Smooth muscle cell (in vitro differentiated cells): ENCODE measurements at regions not wholly inside any gene's neighbourhood (a gene's known extent, or its start where the extent isn't known, plus 50 kb on each side); places are given as distances from the start of the nearest gene placed in this dataset.

ENCODE experiments used
- DNase-seq: peaks from one replicate; lab custom pipeline; 2025; ENCODE audit not compliant: unreplicated experiment; lab: John Stamatoyannopoulos, UW
- H2AFZ ChIP-seq: fragments of 200-600 bp; sonication (generic); 2 replicates; pipeline ENCODE4 v1.6.0; 2016; ENCODE audit warnings: antibody characterized with exemption, low read depth, mild to moderate bottlenecking
- H3F3A ChIP-seq: fragments of 200-600 bp; sonication (generic); 2 replicates; pipeline ENCODE4 v1.6.0; 2017; ENCODE audit warnings: antibody characterized with exemption, low read depth
- H3K27ac ChIP-seq: fragments of 200-600 bp; sonication (generic); 2 replicates; pipeline ENCODE4 v1.5.1; 2016; ENCODE audit warnings: low read depth, mild to moderate bottlenecking
- H3K27me3 ChIP-seq: fragments of 200-600 bp; sonication (generic); 2 replicates; pipeline ENCODE4 v1.6.1; 2016; ENCODE audit warnings: low read depth, mild to moderate bottlenecking
- H3K36me3 ChIP-seq: fragments of 200-600 bp; sonication (generic); 2 replicates; pipeline ENCODE4 v1.5.1; 2016; ENCODE audit warnings: low read depth
- H3K4me1 ChIP-seq: fragments of 200-600 bp; sonication (generic); 2 replicates; pipeline ENCODE4 v1.5.1; 2016; ENCODE audit warnings: low read depth
- H3K4me2 ChIP-seq: fragments of 200-600 bp; sonication (generic); 2 replicates; pipeline ENCODE4 v1.6.0; 2016; ENCODE audit warnings: mild to moderate bottlenecking
- H3K4me3 ChIP-seq: fragments of 200-600 bp; sonication (generic); 2 replicates; pipeline ENCODE4 v1.5.1; 2016; ENCODE audit warnings: mild to moderate bottlenecking
- H3K79me2 ChIP-seq: fragments of 200-600 bp; sonication (generic); 2 replicates; pipeline ENCODE4 v1.6.0; 2016; ENCODE audit warnings: low read depth, mild to moderate bottlenecking
- H3K9ac ChIP-seq: fragments of 200-600 bp; sonication (generic); 2 replicates; pipeline ENCODE4 v1.6.0; 2016; ENCODE audit warnings: low read depth
- H3K9me3 ChIP-seq: fragments of 200-600 bp; sonication (generic); replicated peaks from 2 replicates; pipeline ENCODE4 v1.5.1; 2016; ENCODE audit warnings: low read depth
- H4K20me1 ChIP-seq: fragments of 200-600 bp; sonication (generic); 2 replicates; pipeline ENCODE4 v1.6.0; 2016; ENCODE audit warnings: low read depth
- CTCF ChIP-seq: fragments of 200-600 bp; sonication (generic); IDR thresholded peaks from 2 replicates; pipeline ENCODE4 v1.5.1; 2017; ENCODE audit warnings: borderline replicate concordance, mild to moderate bottlenecking, antibody characterized with exemption; ENCODE audit not compliant: insufficient read depth, poor library complexity, severe bottlenecking
- WGBS: methylation state at CpG from one replicate; pipeline ENCODE4 v1.1.7; 2016; ENCODE audit warnings: low lambda C conversion rate; 5-methylcytosine and 5-hydroxymethylcytosine counted together

- H3K9ac ChIP-seq: no peak overlapping the region
- TF ChIP-seq CTCF: no peak
- no peak for DNase-seq
- no peak overlapping the region for H2AFZ ChIP-seq
- H3K4me1 ChIP-seq: no peaks in the 10 kb centered on the region
- no peak overlapping the region for H3K4me2 ChIP-seq
- H3K9me3 ChIP-seq: no peaks in the 10 kb centered on the region
- no peaks in the 10 kb centered on the region for H4K20me1 ChIP-seq
- H3K4me3 ChIP-seq: no peak overlapping the region
- H3F3A ChIP-seq: no peaks in the 10 kb centered on the region
- H3K79me2 ChIP-seq: no peaks in the 10 kb centered on the region
- no peaks in the 10 kb centered on the region for H3K27me3 ChIP-seq
- WGBS: 37% methylated on average over 1 of the region's 1 CpG
- H3K27ac ChIP-seq: no peak overlapping the region
- no peaks in the 10 kb centered on the region for H3K36me3 ChIP-seq
Observed at GRCh38 chr1:193747579-193747978, 561.2 kb upstream of the B3GALT2 start.

GRCh38 chr1:193741228-193741627 is 554.8 kb upstream of the B3GALT2 start:
- Histone ChIP-seq H3K4me2 (no peak overlapping the region), H3K79me2 (no peaks in the 10 kb centered on the region), H3K27me3 (no peaks in the 10 kb centered on the region), H4K20me1 (no peaks in the 10 kb centered on the region), H2AFZ (no peak overlapping the region), H3K9ac (no peak overlapping the region), H3K4me1 (no peaks in the 10 kb centered on the region), H3K27ac (no peak overlapping the region), H3K9me3 (no peaks in the 10 kb centered on the region), H3K4me3 (no peak overlapping the region), H3K36me3 (no peaks in the 10 kb centered on the region), H3F3A (no peaks in the 10 kb centered on the region)
- no peak for TF ChIP-seq CTCF
- WGBS: 27% methylated on average over 2 of the region's 2 CpGs
- no peak for DNase-seq

DNA sequence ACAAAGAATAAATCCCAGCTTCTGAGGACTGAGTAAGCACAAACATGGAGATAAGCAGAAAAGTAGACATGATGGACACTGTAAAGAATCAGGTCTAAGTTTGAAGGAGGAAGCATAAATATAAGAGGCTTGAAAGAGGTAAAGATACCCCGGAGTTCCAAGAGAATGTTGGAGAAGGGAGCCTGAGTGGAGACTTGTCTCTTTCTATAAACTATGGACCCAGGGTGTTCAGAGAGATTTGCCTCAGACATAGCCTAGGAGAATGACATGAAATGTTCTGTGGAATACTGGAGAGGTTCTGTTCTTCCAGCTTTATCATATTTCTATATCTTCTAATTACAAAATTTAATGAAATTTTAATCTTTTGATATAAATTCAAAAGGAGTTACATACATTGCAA is 554.3 kb upstream of the B3GALT2 start:
- Histone ChIP-seq H3K9ac (no peak overlapping the region), H3K9me3 (no peaks in the 10 kb centered on the region), H3K27ac (no peak overlapping the region), H3K79me2 (no peaks in the 10 kb centered on the region), H3K27me3 (no peaks in the 10 kb centered on the region), H3K4me3 (no peak overlapping the region), H4K20me1 (no peaks in the 10 kb centered on the region), H2AFZ (no peak overlapping the region), H3K36me3 (no peaks in the 10 kb centered on the region), H3F3A (no peaks in the 10 kb centered on the region), H3K4me2 (no peak overlapping the region), H3K4me1 (no peaks in the 10 kb centered on the region)
- 90% methylated on average over 1 of the region's 1 CpG for WGBS
- TF ChIP-seq CTCF: no peak
- no peak for DNase-seq

DNA sequence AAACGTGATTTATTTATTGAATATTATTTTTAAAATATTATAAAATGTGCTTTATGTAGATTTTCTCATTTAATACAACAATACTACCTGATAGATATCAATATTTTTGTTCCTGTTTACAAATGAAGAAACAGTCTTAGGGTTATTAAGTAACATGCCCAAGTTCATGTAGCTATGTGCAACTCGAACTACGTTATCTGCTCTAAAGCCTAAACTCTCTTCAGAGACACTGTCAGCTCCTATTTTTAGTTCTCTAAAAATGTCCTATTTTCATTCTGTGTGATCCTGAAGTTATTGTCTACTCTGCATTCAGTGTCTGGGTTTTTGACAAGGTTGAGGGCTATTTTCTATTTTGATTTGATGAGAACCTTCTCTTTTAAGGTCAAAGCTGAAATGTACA is 550.1 kb upstream of the B3GALT2 start:
- Histone ChIP-seq H3K4me2 (no peak overlapping the region), H3K9me3 (no peaks in the 10 kb centered on the region), H3K4me1 (no peaks in the 10 kb centered on the region), H2AFZ (no peak overlapping the region), H3K79me2 (no peaks in the 10 kb centered on the region), H3K36me3 (no peaks in the 10 kb centered on the region), H3F3A (no peaks in the 10 kb centered on the region), H3K4me3 (no peak overlapping the region), H3K27me3 (no peaks in the 10 kb centered on the region), H4K20me1 (no peaks in the 10 kb centered on the region), H3K9ac (no peak overlapping the region), H3K27ac (no peak overlapping the region)
- no peak for TF ChIP-seq CTCF
- 71% methylated on average over 3 of the region's 3 CpGs for WGBS
- no peak for DNase-seq
